ENCODE measurements at regions not wholly inside any gene's neighbourhood (a gene's known extent, or its start where the extent isn't known, plus 50 kb on each side); places are given as distances from the start of the nearest gene placed in this dataset.
A peak's percentile ranks its signal among the peaks of the same experiment; 100 is the strongest.

DNA sequence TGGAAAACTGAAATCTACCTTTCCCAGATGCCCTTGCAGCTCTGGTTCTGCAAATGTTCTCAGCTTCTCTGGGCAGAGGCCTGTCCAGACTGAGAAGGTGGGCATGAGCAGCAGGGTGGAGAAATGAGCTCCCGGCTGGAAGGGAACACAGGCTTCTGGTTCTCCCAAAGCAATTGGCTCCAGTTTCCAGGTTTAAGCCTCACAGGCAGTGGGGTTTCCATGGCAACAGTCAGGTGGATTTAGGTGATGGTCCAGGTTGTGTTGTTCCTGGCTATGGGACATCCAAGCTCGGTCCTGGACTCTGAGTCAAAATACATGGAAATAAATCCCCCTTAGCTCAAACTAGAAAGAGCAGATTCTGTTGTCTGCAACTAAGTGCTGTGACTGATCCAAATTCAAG is 94.6 kb upstream of the IQSEC1 start:
- Histone ChIP-seq H3K9me3 (no peaks in the 10 kb centered on the region), H3K27me3 (peaks cover 0 to 9% of the 10 kb centered on the region in 2 donors), H3K4me1 (no peaks in the 10 kb centered on the region), H3K36me3 (no peaks in the 10 kb centered on the region), H3K27ac (no peak overlapping the region), H3K4me3 (no peak overlapping the region)
- peak in 1 of 2 donors; percentile 29 for DNase-seq
- TF ChIP-seq, protein P1, sequence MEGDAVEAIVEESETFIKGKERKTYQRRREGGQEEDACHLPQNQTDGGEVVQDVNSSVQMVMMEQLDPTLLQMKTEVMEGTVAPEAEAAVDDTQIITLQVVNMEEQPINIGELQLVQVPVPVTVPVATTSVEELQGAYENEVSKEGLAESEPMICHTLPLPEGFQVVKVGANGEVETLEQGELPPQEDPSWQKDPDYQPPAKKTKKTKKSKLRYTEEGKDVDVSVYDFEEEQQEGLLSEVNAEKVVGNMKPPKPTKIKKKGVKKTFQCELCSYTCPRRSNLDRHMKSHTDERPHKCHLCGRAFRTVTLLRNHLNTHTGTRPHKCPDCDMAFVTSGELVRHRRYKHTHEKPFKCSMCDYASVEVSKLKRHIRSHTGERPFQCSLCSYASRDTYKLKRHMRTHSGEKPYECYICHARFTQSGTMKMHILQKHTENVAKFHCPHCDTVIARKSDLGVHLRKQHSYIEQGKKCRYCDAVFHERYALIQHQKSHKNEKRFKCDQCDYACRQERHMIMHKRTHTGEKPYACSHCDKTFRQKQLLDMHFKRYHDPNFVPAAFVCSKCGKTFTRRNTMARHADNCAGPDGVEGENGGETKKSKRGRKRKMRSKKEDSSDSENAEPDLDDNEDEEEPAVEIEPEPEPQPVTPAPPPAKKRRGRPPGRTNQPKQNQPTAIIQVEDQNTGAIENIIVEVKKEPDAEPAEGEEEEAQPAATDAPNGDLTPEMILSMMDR (IDR thresholded peaks at IDR 0.05), result no peak
- intact Hi-C loops (cut with DNase I; ENCODE audit: low total_unique reads), result no loop called here

DNA sequence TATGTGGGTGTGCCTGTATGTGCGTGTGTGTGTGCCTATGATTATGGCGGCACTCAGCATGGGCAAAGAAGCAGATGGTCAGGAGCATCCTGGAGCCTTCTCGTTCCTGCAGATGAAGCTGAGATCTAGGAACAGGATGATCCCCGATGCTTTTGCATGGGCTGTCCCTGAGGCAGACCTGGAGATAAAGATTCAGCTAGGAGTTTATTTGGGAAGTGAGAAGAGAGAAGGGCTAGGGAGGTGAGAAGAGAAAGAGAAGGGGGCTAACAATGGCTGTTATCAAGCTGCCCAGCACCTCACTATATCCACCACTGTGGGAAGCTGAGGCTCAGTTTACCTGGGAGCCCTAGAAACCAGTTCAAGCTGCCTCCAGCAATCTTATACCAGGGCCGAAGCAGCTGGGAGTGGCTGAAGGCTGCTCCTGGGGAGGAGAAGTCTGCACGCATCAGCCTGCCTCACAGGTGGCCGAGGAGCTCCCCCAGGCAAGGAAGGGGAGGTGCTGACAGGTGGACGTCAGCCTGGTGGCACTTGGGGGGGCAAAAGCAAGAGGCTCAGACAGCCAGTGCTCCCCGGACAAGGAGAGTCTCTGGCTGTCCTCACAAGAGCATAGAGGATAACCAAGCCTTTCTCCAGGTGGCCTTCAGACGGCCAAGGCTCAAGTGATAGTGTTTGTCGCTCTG is 94.0 kb upstream of the IQSEC1 start:
- peak; percentile 12 to 24 for DNase-seq
- Histone ChIP-seq H3K27me3 (peaks cover 0 to 14% of the 10 kb centered on the region in 2 donors), H3K4me3 (no peak overlapping the region), H3K27ac (no peak overlapping the region), H3K4me1 (no peaks in the 10 kb centered on the region), H3K9me3 (no peaks in the 10 kb centered on the region), H3K36me3 (no peaks in the 10 kb centered on the region)
- TF ChIP-seq, protein P1 (IDR thresholded peaks at IDR 0.05), result no peak
- intact Hi-C loops (cut with DNase I; ENCODE audit: low total_unique reads), result no loop called here

- Histone ChIP-seq H3K36me3 (no peaks in the 10 kb centered on the region), H3K27me3 (peaks cover 0 to 14% of the 10 kb centered on the region in 2 donors), H3K4me1 (no peaks in the 10 kb centered on the region), H3K4me3 (no peak overlapping the region), H3K27ac (no peak overlapping the region), H3K9me3 (no peaks in the 10 kb centered on the region)
- intact Hi-C loops (cut with DNase I; ENCODE audit: low total_unique reads), result no loop called here
- TF ChIP-seq, protein P1 (IDR thresholded peaks at IDR 0.05), result no peak
- peak; percentile 16 to 17 for DNase-seq
These were observed 93.2 kb upstream of the IQSEC1 start for GRCh38 chr3:13166243-13167063.

DNA sequence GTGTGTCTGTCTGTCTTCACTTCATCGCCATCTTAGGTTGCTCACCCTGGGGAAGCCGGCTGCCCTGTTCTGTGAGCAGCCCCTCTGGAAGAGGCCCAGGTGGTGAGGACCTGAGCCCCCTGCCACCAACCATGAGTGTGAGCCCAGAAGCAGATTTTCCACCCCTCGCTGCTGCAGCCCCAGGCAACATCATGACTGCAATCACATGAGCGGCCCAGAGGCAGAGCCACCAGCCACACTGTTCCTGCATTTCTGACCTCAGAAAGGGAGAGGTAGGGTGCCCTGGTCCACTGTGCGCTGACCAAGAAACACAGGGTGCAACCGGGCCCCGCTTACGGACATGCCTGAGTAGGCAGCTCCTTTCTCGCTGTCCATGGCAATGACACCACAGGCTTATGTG is 92.3 kb upstream of the IQSEC1 start:
- DNase-seq, result no peak
- H3K9me3 ChIP-seq, result no peaks in the 10 kb centered on the region
- H3K27ac ChIP-seq, result no peak overlapping the region
- intact Hi-C loops (cut with DNase I; ENCODE audit: low total_unique reads), result no loop called here
- TF ChIP-seq, protein P1 (IDR thresholded peaks at IDR 0.05), result no peak
- no peaks in the 10 kb centered on the region for H3K4me1 ChIP-seq
- peaks cover 0 to 17% of the 10 kb centered on the region in 2 donors for H3K27me3 ChIP-seq
- no peaks in the 10 kb centered on the region for H3K36me3 ChIP-seq
- H3K4me3 ChIP-seq, result no peak overlapping the region

- Histone ChIP-seq H3K4me1 (no peaks in the 10 kb centered on the region), H3K27me3 (peaks cover 0 to 17% of the 10 kb centered on the region in 2 donors), H3K27ac (no peak overlapping the region), H3K36me3 (no peaks in the 10 kb centered on the region), H3K4me3 (no peak overlapping the region), H3K9me3 (no peaks in the 10 kb centered on the region)
- DNase-seq, result peak in 1 of 2 donors; percentile 25
- TF ChIP-seq, protein P1 (IDR thresholded peaks at IDR 0.05), result no peak
- intact Hi-C loops (cut with DNase I; ENCODE audit: low total_unique reads), result no loop called here
These were observed 91.8 kb upstream of the IQSEC1 start for GRCh38 chr3:13164893-13165492.

Measured in tibial artery (tissue), 4 donors.